Fibroblast of pulmonary artery (primary cell): ENCODE measurements at regions not wholly inside any gene's neighbourhood (a gene's known extent, or its start where the extent isn't known, plus 50 kb on each side); places are given as distances from the start of the nearest gene placed in this dataset.

ENCODE experiments used
- DNase-seq: peaks from one replicate; pipeline ENCODE4 v3.0.0-alpha.2; 2010; ENCODE audit warnings: low read depth
- H3K4me3 ChIP-seq: replicated peaks from 2 replicates; pipeline ENCODE4 v1.5.1; 2011; ENCODE audit warnings: low read depth, mild to moderate bottlenecking, control low read depth, low read length, moderate library complexity
- TF ChIP-seq, protein P1 (sequence below): IDR thresholded peaks from 2 replicates; pipeline ENCODE4 v1.5.1; 2011; ENCODE audit warnings: mild to moderate bottlenecking, control low read depth, low read length, inconsistent platforms; ENCODE audit errors: missing control alignments

- no peak for DNase-seq
- TF ChIP-seq, protein P1, sequence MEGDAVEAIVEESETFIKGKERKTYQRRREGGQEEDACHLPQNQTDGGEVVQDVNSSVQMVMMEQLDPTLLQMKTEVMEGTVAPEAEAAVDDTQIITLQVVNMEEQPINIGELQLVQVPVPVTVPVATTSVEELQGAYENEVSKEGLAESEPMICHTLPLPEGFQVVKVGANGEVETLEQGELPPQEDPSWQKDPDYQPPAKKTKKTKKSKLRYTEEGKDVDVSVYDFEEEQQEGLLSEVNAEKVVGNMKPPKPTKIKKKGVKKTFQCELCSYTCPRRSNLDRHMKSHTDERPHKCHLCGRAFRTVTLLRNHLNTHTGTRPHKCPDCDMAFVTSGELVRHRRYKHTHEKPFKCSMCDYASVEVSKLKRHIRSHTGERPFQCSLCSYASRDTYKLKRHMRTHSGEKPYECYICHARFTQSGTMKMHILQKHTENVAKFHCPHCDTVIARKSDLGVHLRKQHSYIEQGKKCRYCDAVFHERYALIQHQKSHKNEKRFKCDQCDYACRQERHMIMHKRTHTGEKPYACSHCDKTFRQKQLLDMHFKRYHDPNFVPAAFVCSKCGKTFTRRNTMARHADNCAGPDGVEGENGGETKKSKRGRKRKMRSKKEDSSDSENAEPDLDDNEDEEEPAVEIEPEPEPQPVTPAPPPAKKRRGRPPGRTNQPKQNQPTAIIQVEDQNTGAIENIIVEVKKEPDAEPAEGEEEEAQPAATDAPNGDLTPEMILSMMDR = no peak
- H3K4me3 ChIP-seq = no peak overlapping the region
Measured at GRCh38 chr7:17038160-17038782, 156.5 kb upstream of the AGR3 start.

GRCh38 chr7:17038783-17039170 is 157.0 kb upstream of the AGR3 start:
- H3K4me3 ChIP-seq = no peak overlapping the region
- DNase-seq = no peak
- TF ChIP-seq, protein P1 = no peak

GRCh38 chr7:17039372-17039771 is 157.6 kb upstream of the AGR3 start:
- no peak for DNase-seq
- no peak overlapping the region for H3K4me3 ChIP-seq
- TF ChIP-seq, protein P1 = no peak

DNA sequence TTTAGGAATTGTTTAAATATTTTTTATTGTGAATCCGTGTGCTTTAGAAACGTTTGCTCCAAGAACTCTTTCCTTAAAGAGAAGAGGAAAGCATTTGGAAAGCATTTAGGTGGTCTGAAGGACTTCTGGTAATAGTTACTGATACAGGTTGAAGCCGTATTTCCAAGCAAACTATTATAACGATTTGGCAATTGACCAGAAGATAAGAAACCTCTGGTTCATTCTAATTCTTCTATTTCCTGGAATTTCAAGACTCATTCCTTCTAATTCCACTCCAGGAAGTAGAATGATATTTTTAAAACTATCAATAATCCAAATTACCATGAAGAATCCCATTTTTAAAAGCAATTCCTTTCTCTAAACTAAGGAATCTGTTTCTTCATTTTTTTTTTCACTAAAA is 158.9 kb upstream of the AGR3 start:
- DNase-seq = peak; percentile 51
- TF ChIP-seq, protein P1 = no peak

DNA sequence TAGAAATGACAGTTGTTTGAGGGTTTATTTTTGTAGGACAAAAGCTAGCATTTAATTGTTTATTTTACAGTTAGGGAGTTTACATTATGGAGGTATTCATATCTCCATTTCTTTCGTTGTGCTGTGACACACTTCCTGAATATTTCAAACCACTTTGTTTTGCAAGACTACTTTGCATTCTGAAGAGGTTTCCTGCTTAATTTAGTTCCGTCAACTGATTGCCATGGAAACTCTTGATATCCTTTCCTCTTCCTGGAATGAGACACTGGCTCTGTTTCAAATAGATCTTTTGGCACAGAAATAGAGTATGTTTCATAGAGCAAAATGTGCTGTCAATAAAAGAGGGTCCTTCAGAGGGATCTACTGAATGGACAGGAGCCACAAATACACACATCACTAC is 159.5 kb upstream of the AGR3 start:
- peak; percentile 98 for DNase-seq
- H3K4me3 ChIP-seq = no peak overlapping the region
- TF ChIP-seq, protein P1 = no peak

More for the DNA sequence above, 158.9 kb upstream of the AGR3 start:
- no peak overlapping the region for H3K4me3 ChIP-seq

DNA sequence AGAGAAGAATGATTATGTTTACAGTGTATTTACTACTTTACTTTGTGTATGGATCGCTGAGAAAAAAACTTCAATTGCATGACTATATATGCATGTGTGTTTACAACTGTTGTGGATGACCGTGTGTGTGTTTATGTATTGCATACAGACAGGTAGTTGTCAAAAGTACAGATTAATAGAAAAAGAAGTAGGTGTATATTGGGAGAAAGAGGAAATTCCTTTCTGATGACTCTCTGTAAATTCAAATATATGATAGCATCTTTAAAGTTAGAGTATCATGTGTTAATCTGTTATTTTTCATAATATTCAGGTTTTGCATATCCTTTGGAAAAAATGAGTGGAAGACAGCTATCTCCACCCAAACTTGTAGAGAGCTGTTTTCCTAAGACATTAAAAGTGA is 160.4 kb upstream of the AGR3 start:
- no peak for DNase-seq
- H3K4me3 ChIP-seq = no peak overlapping the region
- TF ChIP-seq, protein P1 = no peak

DNA sequence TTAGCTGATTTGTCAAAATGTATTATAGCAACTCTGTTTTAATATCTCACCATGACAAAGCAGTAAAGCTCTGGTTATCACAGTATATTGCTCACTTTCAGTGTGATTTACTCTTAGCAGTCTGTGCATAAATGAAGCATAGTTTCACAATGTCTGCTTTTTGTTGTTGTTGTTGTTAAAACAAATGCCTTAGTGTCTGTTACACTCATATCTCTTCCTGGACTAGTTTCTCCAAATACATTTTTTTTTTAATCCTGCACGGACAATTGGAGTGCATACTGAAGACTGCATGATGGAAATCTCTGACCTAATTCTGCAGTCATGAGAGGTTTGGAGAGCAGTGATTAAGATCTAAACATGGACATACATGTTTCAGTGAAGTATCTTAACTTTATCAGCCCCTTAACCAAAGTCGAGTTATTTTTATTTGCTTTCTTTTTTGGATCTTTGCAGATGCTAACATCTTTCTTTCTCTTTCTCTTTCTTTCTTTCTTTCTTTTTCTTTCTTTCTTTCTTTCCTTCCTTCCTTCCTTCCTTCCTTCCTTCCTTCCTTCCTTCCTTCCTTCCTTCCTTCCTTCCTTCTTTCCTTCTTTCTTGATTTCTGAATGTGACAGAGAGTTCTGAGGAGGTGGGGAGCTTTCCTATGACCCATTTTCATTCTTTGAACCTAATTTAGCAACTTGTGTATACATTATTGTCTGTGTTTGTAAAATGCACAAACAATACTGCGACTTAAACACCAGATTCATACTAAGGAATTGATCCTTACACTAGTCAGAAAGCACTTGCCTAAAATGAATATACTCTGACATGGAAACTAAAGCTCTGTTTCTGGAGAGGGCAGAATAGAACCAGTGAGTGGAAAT is 161.5 kb upstream of the AGR3 start:
- peak overlapping the region; percentile 17 for H3K4me3 ChIP-seq
- peak; percentile 90 for DNase-seq
- TF ChIP-seq, protein P1 = no peak
